ENCODE measurements at regions not wholly inside any gene's neighbourhood (a gene's known extent, or its start where the extent isn't known, plus 50 kb on each side); places are given as distances from the start of the nearest gene placed in this dataset.

DNA sequence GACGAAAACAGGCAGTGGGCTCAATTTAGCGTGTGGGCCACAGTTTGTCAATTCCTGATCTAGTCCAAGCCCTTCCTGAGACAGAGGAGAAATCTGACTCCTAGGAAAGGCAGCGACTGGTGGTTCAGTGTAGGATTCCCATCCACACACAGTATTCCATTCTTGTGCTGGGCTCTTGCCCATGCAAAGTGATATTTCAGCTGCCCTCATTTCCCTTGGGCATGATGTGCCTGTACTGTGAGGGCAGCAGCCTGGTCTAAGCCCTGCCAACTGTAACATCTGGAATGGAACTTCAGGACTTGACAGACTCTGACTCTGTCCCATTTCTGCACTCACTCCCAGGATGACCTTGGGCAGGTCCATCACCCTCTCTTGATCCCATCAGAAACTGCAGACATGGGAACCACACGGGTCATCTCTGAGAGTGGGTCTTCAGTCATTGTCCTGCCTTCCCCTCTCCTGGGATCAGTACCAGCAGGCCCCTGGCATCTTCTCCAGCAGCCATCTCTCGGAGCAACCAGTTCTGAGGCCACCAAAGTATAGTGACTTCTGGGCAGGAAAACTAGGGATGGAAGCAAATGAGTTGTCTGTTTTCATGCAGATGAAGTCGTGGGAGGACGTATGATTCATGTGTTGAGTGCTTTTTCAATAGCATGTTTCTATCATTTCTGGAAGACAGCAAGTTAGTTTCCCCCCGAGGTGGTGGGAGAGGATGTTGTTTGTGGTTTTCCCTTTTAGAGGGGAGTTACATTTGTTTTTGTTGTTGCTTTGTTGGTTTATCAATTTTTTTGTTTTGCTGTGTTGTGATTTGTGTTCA lies 54.2 kb upstream of the BCL2L14 start:
- no peak for DNase-seq (ENCODE audit: low read depth)

- DNase-seq (ENCODE audit: low read depth): no peak
Observed at GRCh38 chr12:12017135-12017581, 53.6 kb upstream of the BCL2L14 start.

- no peak for DNase-seq (ENCODE audit: low read depth)
Observed at GRCh38 chr12:12017798-12018197, 52.9 kb upstream of the BCL2L14 start.

DNA sequence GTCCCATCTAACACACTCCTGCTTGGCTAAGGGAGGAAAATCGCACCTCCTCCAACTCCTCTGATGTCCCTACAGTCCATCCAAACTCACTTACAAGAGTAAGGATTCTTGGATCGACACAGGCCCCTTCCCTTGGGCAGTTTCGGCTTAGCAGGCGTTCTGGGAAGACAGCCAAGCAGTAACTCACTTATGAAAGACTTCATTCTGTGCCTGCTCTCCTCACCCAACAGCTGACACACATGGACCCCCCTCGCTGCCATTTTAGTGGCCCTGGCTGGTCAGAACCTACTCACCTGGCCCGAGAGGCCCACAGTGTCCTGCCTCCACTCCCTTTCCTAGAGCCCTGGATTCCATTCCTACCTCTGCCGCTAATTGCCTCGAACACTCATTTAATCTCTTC lies 52.3 kb upstream of the BCL2L14 start:
- no peak for DNase-seq (ENCODE audit: low read depth)

- no peak for DNase-seq (ENCODE audit: low read depth)
Observed at GRCh38 chr12:12019881-12020280, 50.9 kb upstream of the BCL2L14 start.

- DNase-seq (ENCODE audit: low read depth): no peak
Observed at GRCh38 chr12:12020762-12021161, 50.0 kb upstream of the BCL2L14 start.

Measured in CMK (cell line).